ENCODE measurements at regions not wholly inside any gene's neighbourhood (a gene's known extent, or its start where the extent isn't known, plus 50 kb on each side); places are given as distances from the start of the nearest gene placed in this dataset.

DNA sequence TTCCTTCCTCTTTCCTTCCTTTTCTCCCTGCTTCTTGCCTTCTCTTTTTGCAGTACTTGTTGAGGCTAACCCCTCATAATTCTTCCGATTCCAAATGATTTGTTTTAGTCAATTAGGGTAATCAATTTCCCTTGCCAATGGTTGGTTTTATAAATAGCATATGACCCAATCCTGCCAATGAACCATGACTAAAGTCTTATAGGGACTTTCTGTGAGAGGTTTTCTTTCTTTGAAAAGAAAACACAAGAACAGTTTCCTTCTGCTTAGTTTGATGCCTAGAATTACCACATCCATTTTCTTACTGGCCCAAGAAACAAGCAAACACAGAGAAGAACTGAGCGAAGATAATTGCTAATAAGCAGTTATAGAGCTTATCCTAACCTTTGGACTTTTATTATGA lies 292.5 kb upstream of the SATB1 start (continued):
- TF ChIP-seq PHF8 (conservative IDR thresholded peaks at IDR 0.05; ENCODE audit: low read depth, low read length) = no peak
- TF ChIP-seq JUN (IDR thresholded peaks at IDR 0.05; ENCODE audit: low read depth, low read length) = no peak
- TF ChIP-seq TAF1 (IDR thresholded peaks at IDR 0.05; ENCODE audit: low read depth, low read length) = no peak
- no peak for TF ChIP-seq MAFK (IDR thresholded peaks at IDR 0.05; ENCODE audit: low read depth, low read length)
- no peak for TF ChIP-seq SP4 (IDR thresholded peaks at IDR 0.05; ENCODE audit: low read length)
- no peak for TF ChIP-seq RBBP5 (IDR thresholded peaks at IDR 0.05; ENCODE audit: borderline replicate concordance, low read depth, low read length)

All from H1 (cell line).